Breast epithelium (tissue), 3 donors: ENCODE measurements at regions not wholly inside any gene's neighbourhood (a gene's known extent, or its start where the extent isn't known, plus 50 kb on each side); places are given as distances from the start of the nearest gene placed in this dataset.
A peak's percentile ranks its signal among the peaks of the same experiment; 100 is the strongest.

Experiments used
- CTCF ChIP-seq, 3 donors: fragments of 450-650 bp; IDR thresholded peaks; one replicate each; pipeline ENCODE4 v1.5.1; 2016 to 2017; ENCODE audit warnings: antibody characterized with exemption in 3 of 3, mild to moderate bottlenecking in 3 of 3, moderate library complexity in 3 of 3
- POLR2A ChIP-seq: fragments of 450-650 bp; IDR thresholded peaks from one replicate; pipeline ENCODE4 v1.6.1; 2016; ENCODE audit warnings: antibody characterized with exemption, mild to moderate bottlenecking, moderate library complexity
- POLR2AphosphoS5 ChIP-seq, 3 donors: sonication (generic); formaldehyde crosslinking; IDR thresholded peaks; one replicate each; pipeline ENCODE4 v1.6.1; 2017; ENCODE audit warnings: antibody characterized with exemption in 3 of 3

GRCh38 chr2:234881413-234882241, 70.2 kb upstream of the SH3BP4 start:
- peak in 1 of 3 donors; percentile 30 for TF ChIP-seq POLR2AphosphoS5 (IDR thresholded peaks at IDR 0.05)
- peak in 2 of 3 donors; percentile 60 to 63 for TF ChIP-seq CTCF (IDR thresholded peaks at IDR 0.05)
- no peak for TF ChIP-seq POLR2A
